WTC11 (cell line): ENCODE measurements at regions not wholly inside any gene's neighbourhood (a gene's known extent, or its start where the extent isn't known, plus 50 kb on each side); places are given as distances from the start of the nearest gene placed in this dataset.

Experiments used
- ATAC-seq: fragments of 200-7000 bp; cut with Tn5 transposase; 2 replicates; pipeline ENCODE4 v1.10.0; 2021; ENCODE audit warnings: mild to moderate bottlenecking, moderate library complexity
- CTCF ChIA-PET: fragments of 300-600 bp; sonication (Branson Sonifier 250); formaldehyde crosslinking; loops from one replicate; lab custom pipeline; 2021; ENCODE audit warnings: antibody characterized with exemption; lab: Charles Lee
- POLR2A ChIA-PET: fragments of 350-600 bp; sonication (Branson Sonifier 250); formaldehyde crosslinking; loops from one replicate; lab custom pipeline; 2021; ENCODE audit warnings: antibody characterized with exemption; lab: Charles Lee
- DNase-seq: peaks from one replicate; pipeline ENCODE4 v3.0.0; 2021; ENCODE audit warnings: low spot score
- H3K27ac Mint-ChIP-seq: 2 replicates; pipeline ENCODE4 v1.8.0; 2021; ENCODE audit warnings: mixed read lengths
- H3K27me3 Mint-ChIP-seq: 2 replicates; pipeline ENCODE4 v1.8.0; 2021; ENCODE audit warnings: low read depth, mild to moderate bottlenecking, moderate library complexity, mixed read lengths
- H3K36me3 Mint-ChIP-seq: 2 replicates; pipeline ENCODE4 v1.8.0; 2021; ENCODE audit warnings: mixed read lengths
- H3K4me1 Mint-ChIP-seq: 2 replicates; pipeline ENCODE4 v1.8.0; 2022; ENCODE audit warnings: mixed read lengths
- H3K4me3 Mint-ChIP-seq: 2 replicates; pipeline ENCODE4 v1.8.0; 2021; ENCODE audit warnings: mild to moderate bottlenecking, moderate library complexity, mixed read lengths
- H3K9me3 Mint-ChIP-seq: 2 replicates; pipeline ENCODE4 v1.8.0; 2021; ENCODE audit warnings: mixed read lengths
- ATF3 ChIP-seq: sonication (generic); formaldehyde crosslinking; conservative IDR thresholded peaks from 2 replicates; pipeline ENCODE4 v1.8.1; 2022; ENCODE audit warnings: mild to moderate bottlenecking, missing genetic modification reagents
- ELF4 ChIP-seq: sonication (generic); formaldehyde crosslinking; IDR thresholded peaks from 2 replicates; pipeline ENCODE4 v1.8.1; 2022; ENCODE audit warnings: low read depth, mild to moderate bottlenecking, moderate library complexity, missing genetic modification reagents
- ERG ChIP-seq: fragments of 250-450 bp; sonication (Bioruptor Pico); IDR thresholded peaks from 2 replicates; pipeline ENCODE4 v1.8.0; 2021; ENCODE audit warnings: mild to moderate bottlenecking
- FOXJ3 ChIP-seq: sonication (generic); formaldehyde crosslinking; IDR thresholded peaks from 2 replicates; pipeline ENCODE4 v1.9.0; 2021; ENCODE audit warnings: missing genetic modification reagents, mild to moderate bottlenecking, borderline replicate concordance
- HMGA2 ChIP-seq: fragments of 250-450 bp; sonication (Bioruptor Pico); IDR thresholded peaks from 2 replicates; pipeline ENCODE4 v1.4.0; 2021; ENCODE audit warnings: mild to moderate bottlenecking, moderate library complexity
- MLX ChIP-seq: sonication (generic); formaldehyde crosslinking; IDR thresholded peaks from 2 replicates; pipeline ENCODE4 v1.8.1; 2023; ENCODE audit warnings: mild to moderate bottlenecking, missing genetic modification reagents, moderate library complexity
- MYBL2 ChIP-seq: sonication (generic); formaldehyde crosslinking; IDR thresholded peaks from 2 replicates; pipeline ENCODE4 v1.8.1; 2023; ENCODE audit warnings: mild to moderate bottlenecking, moderate library complexity, missing genetic modification reagents
- NFYB ChIP-seq: sonication (generic); formaldehyde crosslinking; conservative IDR thresholded peaks from 2 replicates; pipeline ENCODE4 v1.8.0; 2022; ENCODE audit warnings: low read depth, missing genetic modification reagents
- NR2C2 ChIP-seq: sonication (generic); formaldehyde crosslinking; IDR thresholded peaks from 2 replicates; pipeline ENCODE4 v1.8.0; 2022; ENCODE audit warnings: mild to moderate bottlenecking, missing genetic modification reagents
- RELA ChIP-seq: sonication (generic); formaldehyde crosslinking; IDR thresholded peaks from 2 replicates; pipeline ENCODE4 v1.8.1; 2022; ENCODE audit warnings: missing genetic modification reagents, mild to moderate bottlenecking, borderline replicate concordance
- ZNF121 ChIP-seq: sonication (generic); formaldehyde crosslinking; IDR thresholded peaks from 2 replicates; pipeline ENCODE4 v1.8.0; 2023; ENCODE audit warnings: missing genetic modification reagents
- ZNF138 ChIP-seq: sonication (generic); formaldehyde crosslinking; conservative IDR thresholded peaks from 2 replicates; pipeline ENCODE4 v1.8.1; 2022; ENCODE audit warnings: mild to moderate bottlenecking, moderate library complexity, missing genetic modification reagents
- ZNF317 ChIP-seq: sonication (generic); formaldehyde crosslinking; IDR thresholded peaks from 2 replicates; pipeline ENCODE4 v1.8.1; 2023; ENCODE audit warnings: low read depth, mild to moderate bottlenecking, moderate library complexity, missing genetic modification reagents, borderline replicate concordance
- ZNF416 ChIP-seq: fragments of 250-450 bp; sonication (Bioruptor Pico); IDR thresholded peaks from 2 replicates; pipeline ENCODE4 v1.9.0; 2021; ENCODE audit warnings: mild to moderate bottlenecking, inconsistent platforms
- ZNF423 ChIP-seq: fragments of 250-450 bp; sonication (Bioruptor Pico); IDR thresholded peaks from 2 replicates; pipeline ENCODE4 v2.1.2; 2022; ENCODE audit warnings: mild to moderate bottlenecking, moderate library complexity
- ZSCAN18 ChIP-seq: fragments of 250-450 bp; sonication (Bioruptor Pico); IDR thresholded peaks from 2 replicates; pipeline ENCODE4 v2.1.2; 2022; ENCODE audit warnings: mild to moderate bottlenecking, moderate library complexity
- TF ChIP-seq, protein P1 (sequence below): sonication (generic); formaldehyde crosslinking; IDR thresholded peaks from 2 replicates; pipeline ENCODE4 v1.8.0; 2023; ENCODE audit warnings: missing genetic modification reagents, mild to moderate bottlenecking, borderline replicate concordance
- TF ChIP-seq, protein P2 (sequence below): sonication (generic); formaldehyde crosslinking; IDR thresholded peaks from 2 replicates; pipeline ENCODE4 v1.8.0; 2022; ENCODE audit warnings: missing genetic modification reagents
- TF ChIP-seq, protein P3 (sequence below): sonication (generic); formaldehyde crosslinking; IDR thresholded peaks from 2 replicates; pipeline ENCODE4 v1.8.1; 2022; ENCODE audit warnings: mild to moderate bottlenecking, missing genetic modification reagents, moderate library complexity, borderline replicate concordance

DNA sequence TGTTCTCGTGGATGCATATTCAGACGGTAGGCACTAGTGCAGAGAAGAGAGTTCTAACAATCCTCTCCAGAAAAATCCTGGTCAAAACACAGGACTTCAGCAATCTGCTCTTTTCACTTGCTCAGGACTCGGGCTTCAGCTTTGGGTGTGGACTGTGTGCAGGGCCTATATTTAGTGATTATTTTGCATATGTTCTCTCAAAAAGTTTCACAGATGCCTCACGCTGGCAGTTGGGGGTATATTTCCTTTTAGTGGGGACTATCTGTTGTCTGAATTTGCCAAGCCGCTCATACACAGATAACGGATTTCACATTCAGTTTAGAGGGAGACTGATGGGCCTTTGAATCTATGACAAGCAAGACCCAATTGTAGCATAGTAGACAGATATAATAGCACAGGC lies 54.4 kb upstream of the LRRN1 start (continued):
- TF ChIP-seq, protein P1, sequence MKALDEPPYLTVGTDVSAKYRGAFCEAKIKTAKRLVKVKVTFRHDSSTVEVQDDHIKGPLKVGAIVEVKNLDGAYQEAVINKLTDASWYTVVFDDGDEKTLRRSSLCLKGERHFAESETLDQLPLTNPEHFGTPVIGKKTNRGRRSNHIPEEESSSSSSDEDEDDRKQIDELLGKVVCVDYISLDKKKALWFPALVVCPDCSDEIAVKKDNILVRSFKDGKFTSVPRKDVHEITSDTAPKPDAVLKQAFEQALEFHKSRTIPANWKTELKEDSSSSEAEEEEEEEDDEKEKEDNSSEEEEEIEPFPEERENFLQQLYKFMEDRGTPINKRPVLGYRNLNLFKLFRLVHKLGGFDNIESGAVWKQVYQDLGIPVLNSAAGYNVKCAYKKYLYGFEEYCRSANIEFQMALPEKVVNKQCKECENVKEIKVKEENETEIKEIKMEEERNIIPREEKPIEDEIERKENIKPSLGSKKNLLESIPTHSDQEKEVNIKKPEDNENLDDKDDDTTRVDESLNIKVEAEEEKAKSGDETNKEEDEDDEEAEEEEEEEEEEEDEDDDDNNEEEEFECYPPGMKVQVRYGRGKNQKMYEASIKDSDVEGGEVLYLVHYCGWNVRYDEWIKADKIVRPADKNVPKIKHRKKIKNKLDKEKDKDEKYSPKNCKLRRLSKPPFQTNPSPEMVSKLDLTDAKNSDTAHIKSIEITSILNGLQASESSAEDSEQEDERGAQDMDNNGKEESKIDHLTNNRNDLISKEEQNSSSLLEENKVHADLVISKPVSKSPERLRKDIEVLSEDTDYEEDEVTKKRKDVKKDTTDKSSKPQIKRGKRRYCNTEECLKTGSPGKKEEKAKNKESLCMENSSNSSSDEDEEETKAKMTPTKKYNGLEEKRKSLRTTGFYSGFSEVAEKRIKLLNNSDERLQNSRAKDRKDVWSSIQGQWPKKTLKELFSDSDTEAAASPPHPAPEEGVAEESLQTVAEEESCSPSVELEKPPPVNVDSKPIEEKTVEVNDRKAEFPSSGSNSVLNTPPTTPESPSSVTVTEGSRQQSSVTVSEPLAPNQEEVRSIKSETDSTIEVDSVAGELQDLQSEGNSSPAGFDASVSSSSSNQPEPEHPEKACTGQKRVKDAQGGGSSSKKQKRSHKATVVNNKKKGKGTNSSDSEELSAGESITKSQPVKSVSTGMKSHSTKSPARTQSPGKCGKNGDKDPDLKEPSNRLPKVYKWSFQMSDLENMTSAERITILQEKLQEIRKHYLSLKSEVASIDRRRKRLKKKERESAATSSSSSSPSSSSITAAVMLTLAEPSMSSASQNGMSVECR = no peak
- TF ChIP-seq ZSCAN18 (CRISPR knock-in tag) = no peak

GRCh38 chr3:3743754-3744153 lies 55.5 kb upstream of the LRRN1 start:
- DNase-seq (no peak), ATAC-seq (no peak)
- H3K27me3 Mint-ChIP-seq = peaks cover 11% of the 10 kb centered on the region; the same call in 1 of the 2 replicates
- H3K36me3 Mint-ChIP-seq = peaks cover 16% of the 10 kb centered on the region
- CTCF ChIA-PET = no interaction called here
- H3K27ac Mint-ChIP-seq = no peak overlapping the region
- H3K4me3 Mint-ChIP-seq = no peak overlapping the region
- H3K4me1 Mint-ChIP-seq = peaks cover 15% of the 10 kb centered on the region
- POLR2A ChIA-PET = no interaction called here
- H3K9me3 Mint-ChIP-seq = peaks cover 56% of the 10 kb centered on the region
- TF ChIP-seq NR2C2 (CRISPR knock-in tag) = no peak
- TF ChIP-seq, protein P2, sequence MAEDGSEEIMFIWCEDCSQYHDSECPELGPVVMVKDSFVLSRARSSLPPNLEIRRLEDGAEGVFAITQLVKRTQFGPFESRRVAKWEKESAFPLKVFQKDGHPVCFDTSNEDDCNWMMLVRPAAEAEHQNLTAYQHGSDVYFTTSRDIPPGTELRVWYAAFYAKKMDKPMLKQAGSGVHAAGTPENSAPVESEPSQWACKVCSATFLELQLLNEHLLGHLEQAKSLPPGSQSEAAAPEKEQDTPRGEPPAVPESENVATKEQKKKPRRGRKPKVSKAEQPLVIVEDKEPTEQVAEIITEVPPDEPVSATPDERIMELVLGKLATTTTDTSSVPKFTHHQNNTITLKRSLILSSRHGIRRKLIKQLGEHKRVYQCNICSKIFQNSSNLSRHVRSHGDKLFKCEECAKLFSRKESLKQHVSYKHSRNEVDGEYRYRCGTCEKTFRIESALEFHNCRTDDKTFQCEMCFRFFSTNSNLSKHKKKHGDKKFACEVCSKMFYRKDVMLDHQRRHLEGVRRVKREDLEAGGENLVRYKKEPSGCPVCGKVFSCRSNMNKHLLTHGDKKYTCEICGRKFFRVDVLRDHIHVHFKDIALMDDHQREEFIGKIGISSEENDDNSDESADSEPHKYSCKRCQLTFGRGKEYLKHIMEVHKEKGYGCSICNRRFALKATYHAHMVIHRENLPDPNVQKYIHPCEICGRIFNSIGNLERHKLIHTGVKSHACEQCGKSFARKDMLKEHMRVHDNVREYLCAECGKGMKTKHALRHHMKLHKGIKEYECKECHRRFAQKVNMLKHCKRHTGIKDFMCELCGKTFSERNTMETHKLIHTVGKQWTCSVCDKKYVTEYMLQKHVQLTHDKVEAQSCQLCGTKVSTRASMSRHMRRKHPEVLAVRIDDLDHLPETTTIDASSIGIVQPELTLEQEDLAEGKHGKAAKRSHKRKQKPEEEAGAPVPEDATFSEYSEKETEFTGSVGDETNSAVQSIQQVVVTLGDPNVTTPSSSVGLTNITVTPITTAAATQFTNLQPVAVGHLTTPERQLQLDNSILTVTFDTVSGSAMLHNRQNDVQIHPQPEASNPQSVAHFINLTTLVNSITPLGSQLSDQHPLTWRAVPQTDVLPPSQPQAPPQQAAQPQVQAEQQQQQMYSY (CRISPR knock-in tag) = no peak
- TF ChIP-seq HMGA2 (CRISPR knock-in tag) = no peak
- TF ChIP-seq ELF4 (CRISPR knock-in tag) = no peak
- TF ChIP-seq MYBL2 (CRISPR knock-in tag) = no peak
- no peak for TF ChIP-seq ERG (CRISPR knock-in tag)
- TF ChIP-seq ZNF121 (CRISPR knock-in tag) = no peak
- TF ChIP-seq, protein P3, sequence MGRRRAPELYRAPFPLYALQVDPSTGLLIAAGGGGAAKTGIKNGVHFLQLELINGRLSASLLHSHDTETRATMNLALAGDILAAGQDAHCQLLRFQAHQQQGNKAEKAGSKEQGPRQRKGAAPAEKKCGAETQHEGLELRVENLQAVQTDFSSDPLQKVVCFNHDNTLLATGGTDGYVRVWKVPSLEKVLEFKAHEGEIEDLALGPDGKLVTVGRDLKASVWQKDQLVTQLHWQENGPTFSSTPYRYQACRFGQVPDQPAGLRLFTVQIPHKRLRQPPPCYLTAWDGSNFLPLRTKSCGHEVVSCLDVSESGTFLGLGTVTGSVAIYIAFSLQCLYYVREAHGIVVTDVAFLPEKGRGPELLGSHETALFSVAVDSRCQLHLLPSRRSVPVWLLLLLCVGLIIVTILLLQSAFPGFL (CRISPR knock-in tag) = no peak
- no peak for TF ChIP-seq ZNF423 (CRISPR knock-in tag)
- no peak for TF ChIP-seq FOXJ3 (CRISPR knock-in tag)
- TF ChIP-seq ZNF416 (CRISPR knock-in tag) = no peak
- no peak for TF ChIP-seq MLX (CRISPR knock-in tag)
- no peak for TF ChIP-seq RELA (CRISPR knock-in tag)
- TF ChIP-seq ZNF138 (CRISPR knock-in tag) = no peak
- TF ChIP-seq ZSCAN18 (CRISPR knock-in tag) = no peak
- TF ChIP-seq NFYB (CRISPR knock-in tag) = no peak
- no peak for TF ChIP-seq ZNF317
- TF ChIP-seq ATF3 (CRISPR knock-in tag) = no peak
